ENCODE measurements at regions not wholly inside any gene's neighbourhood (a gene's known extent, or its start where the extent isn't known, plus 50 kb on each side); places are given as distances from the start of the nearest gene placed in this dataset.

- TF ChIP-seq CTCF (IDR thresholded peaks at IDR 0.05): no peak
- no peak for TF ChIP-seq POLR2A (IDR thresholded peaks at IDR 0.05)
Observed at GRCh38 chr7:131929632-131930031, 373.2 kb upstream of the PODXL start.

All from body of pancreas (tissue), 4 donors.